Neural cell (in vitro differentiated cells): ENCODE measurements at regions not wholly inside any gene's neighbourhood (a gene's known extent, or its start where the extent isn't known, plus 50 kb on each side); places are given as distances from the start of the nearest gene placed in this dataset.
"Not testable (repeated sequence)": the region's sequence is repeated elsewhere in the genome, so short reads cannot be mapped to it uniquely, and the experiment has no call there.

Source experiments
- EZH2 ChIP-seq: fragments of 200-600, 300-800 bp; shearing (Covaris generic), sonication (generic); IDR thresholded peaks from 2 replicates; pipeline ENCODE4 v1.6.1; 2014; ENCODE audit warnings: antibody characterized with exemption, low read length, borderline replicate concordance, mild to moderate bottlenecking; ENCODE audit not compliant: insufficient read depth, poor library complexity, severe bottlenecking
- MXI1 ChIP-seq: fragments of 450-650 bp; conservative IDR thresholded peaks from 2 replicates; pipeline ENCODE4 v1.6.1; 2014; ENCODE audit warnings: antibody characterized with exemption, mild to moderate bottlenecking; ENCODE audit not compliant: poor library complexity, severe bottlenecking
- POLR2AphosphoS5 ChIP-seq: IDR thresholded peaks from 2 replicates; pipeline ENCODE4 v1.6.1; 2012
- RAD21 ChIP-seq: fragments of 450-650 bp; conservative IDR thresholded peaks from 2 replicates; pipeline ENCODE4 v1.6.1; 2014; ENCODE audit warnings: antibody characterized with exemption, mild to moderate bottlenecking, moderate library complexity
- TF ChIP-seq, protein P1 (sequence below): fragments of 450-650 bp; IDR thresholded peaks from 2 replicates; pipeline ENCODE4 v1.5.1; 2014; ENCODE audit warnings: antibody characterized with exemption, mild to moderate bottlenecking, moderate library complexity; ENCODE audit not compliant: poor library complexity, severe bottlenecking

DNA sequence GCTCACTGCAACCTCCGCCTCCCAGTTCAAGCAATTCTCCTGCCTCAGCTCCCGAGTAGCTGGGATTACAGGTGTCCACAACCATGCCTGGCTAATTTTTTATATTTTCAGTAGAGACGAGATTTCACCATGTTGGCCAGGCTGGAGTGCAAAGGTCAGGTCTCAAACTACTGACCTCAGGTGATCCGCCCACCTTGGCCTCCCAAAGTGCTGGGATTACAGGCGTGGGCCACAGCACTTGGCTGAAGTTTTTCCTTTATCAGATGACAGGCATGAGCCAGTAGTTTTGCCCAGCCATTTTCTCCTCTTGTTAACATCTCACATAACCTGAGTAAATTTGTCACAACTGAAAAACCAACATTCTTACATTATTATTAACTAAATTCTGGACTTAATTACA, 470.7 kb upstream of the C16orf82 start:
- not testable (repeated sequence) for TF ChIP-seq RAD21, POLR2AphosphoS5, EZH2, MXI1
- TF ChIP-seq, protein P1, sequence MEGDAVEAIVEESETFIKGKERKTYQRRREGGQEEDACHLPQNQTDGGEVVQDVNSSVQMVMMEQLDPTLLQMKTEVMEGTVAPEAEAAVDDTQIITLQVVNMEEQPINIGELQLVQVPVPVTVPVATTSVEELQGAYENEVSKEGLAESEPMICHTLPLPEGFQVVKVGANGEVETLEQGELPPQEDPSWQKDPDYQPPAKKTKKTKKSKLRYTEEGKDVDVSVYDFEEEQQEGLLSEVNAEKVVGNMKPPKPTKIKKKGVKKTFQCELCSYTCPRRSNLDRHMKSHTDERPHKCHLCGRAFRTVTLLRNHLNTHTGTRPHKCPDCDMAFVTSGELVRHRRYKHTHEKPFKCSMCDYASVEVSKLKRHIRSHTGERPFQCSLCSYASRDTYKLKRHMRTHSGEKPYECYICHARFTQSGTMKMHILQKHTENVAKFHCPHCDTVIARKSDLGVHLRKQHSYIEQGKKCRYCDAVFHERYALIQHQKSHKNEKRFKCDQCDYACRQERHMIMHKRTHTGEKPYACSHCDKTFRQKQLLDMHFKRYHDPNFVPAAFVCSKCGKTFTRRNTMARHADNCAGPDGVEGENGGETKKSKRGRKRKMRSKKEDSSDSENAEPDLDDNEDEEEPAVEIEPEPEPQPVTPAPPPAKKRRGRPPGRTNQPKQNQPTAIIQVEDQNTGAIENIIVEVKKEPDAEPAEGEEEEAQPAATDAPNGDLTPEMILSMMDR = not testable (repeated sequence)
